ENCODE measurements at regions not wholly inside any gene's neighbourhood (a gene's known extent, or its start where the extent isn't known, plus 50 kb on each side); places are given as distances from the start of the nearest gene placed in this dataset.

DNA sequence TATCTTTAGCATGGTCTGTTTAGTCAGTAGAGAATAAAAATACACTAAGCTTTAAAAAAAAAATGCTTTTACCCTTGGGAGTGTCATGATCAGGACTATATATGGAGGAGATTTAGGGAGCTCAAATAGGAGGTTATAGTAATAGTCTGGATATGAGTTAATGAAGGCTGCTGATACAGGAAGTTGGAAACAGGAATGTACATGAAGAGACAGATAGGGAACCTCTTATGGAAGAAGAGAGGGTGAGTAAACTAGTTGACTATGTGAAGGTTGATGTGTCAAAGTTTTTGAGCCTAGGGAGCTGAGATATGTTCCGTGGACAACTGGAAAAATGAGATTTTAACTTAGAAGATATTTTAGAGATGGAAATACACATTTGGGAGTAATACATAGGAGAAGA lies 472.0 kb upstream of the FZD8 start:
- Histone ChIP-seq H3K27ac (ENCODE audit: low read depth, low read length) (no peak overlapping the region), H2BK15ac (ENCODE audit: low read length) (no peak overlapping the region), H2BK12ac (ENCODE audit: low read depth, low read length) (no peak overlapping the region), H3K4me3 (ENCODE audit: extremely low read depth in 1 of 4, insufficient read depth in 2 of 4, low read depth in 3 of 4, low read length in 4 of 4) (no peak overlapping the region), H3K23ac (ENCODE audit: insufficient read length) (no peak overlapping the region), H3K9ac (replicated peaks in 1 of 4; ENCODE audit: extremely low read depth in 1 of 4, low read depth in 3 of 4, low read length in 3 of 4) (no peak overlapping the region), H4K8ac (ENCODE audit: extremely low read depth, insufficient read depth, low read length) (no peak overlapping the region), H2AK5ac (ENCODE audit: low read depth, low read length) (no peak overlapping the region), H3K4me2 (ENCODE audit: insufficient read depth in 1 of 2, low read depth in 2 of 2, low read length in 2 of 2) (no peak overlapping the region), H4K91ac (replicated peaks; ENCODE audit: insufficient read length, low read length) (no peak overlapping the region), H2BK20ac (ENCODE audit: low read length) (no peak overlapping the region), H3K9me3 (ENCODE audit: insufficient read depth in 2 of 2, low read depth in 1 of 2, low read length in 1 of 2) (no peaks in the 10 kb centered on the region), H3K36me3 (ENCODE audit: control insufficient read depth in 2 of 4, insufficient read depth in 4 of 4, low read length in 3 of 4) (no peaks in the 10 kb centered on the region), H3K4ac (replicated peaks; ENCODE audit: insufficient read length, low read depth, low read length) (no peak overlapping the region), H2AFZ (ENCODE audit: low read length) (no peak overlapping the region), H2BK5ac (ENCODE audit: low read depth, low read length) (no peak overlapping the region), H4K5ac (ENCODE audit: insufficient read length, low read depth, low read length) (no peak overlapping the region), H3K23me2 (ENCODE audit: low read depth, low read length) (no peaks in the 10 kb centered on the region), H2BK120ac (replicated peaks; ENCODE audit: low read depth, low read length) (no peak overlapping the region), H3K14ac (ENCODE audit: insufficient read length) (no peak overlapping the region), H3K4me1 (replicated peaks in 1 of 4; ENCODE audit: control insufficient read depth in 3 of 4, insufficient read depth in 4 of 4, low read length in 3 of 4) (no peaks in the 10 kb centered on the region), H3K56ac (replicated peaks; ENCODE audit: insufficient read length, low read depth, low read length) (no peak overlapping the region), H3K79me1 (ENCODE audit: low read depth, low read length) (no peaks in the 10 kb centered on the region), H4K20me1 (replicated peaks in 1 of 2; ENCODE audit: control insufficient read depth in 1 of 2, insufficient read depth in 2 of 2, low read length in 2 of 2) (no peaks in the 10 kb centered on the region), H3K27me3 (replicated peaks in 1 of 4; ENCODE audit: control insufficient read depth in 3 of 4, extremely low read depth in 1 of 4, insufficient read depth in 3 of 4, low read length in 3 of 4) (no peaks in the 10 kb centered on the region), H3K79me2 (ENCODE audit: control insufficient read depth in 1 of 2, insufficient read depth in 2 of 2, low read length in 2 of 2) (no peaks in the 10 kb centered on the region), H3K18ac (ENCODE audit: extremely low read depth, low read length) (no peak overlapping the region)
- ChIA-PET CTCF (ENCODE audit: partially characterized antibody) (no interaction called here), POLR2A (ENCODE audit: partially characterized antibody) (no interaction called here)
- TF ChIP-seq ASH2L (IDR thresholded peaks at IDR 0.05; ENCODE audit: low read length) (no peak), YY1 (IDR thresholded peaks at IDR 0.05; ENCODE audit: low read depth, low read length) (no peak)
- 69% methylated on average over 1 of the region's 1 CpG; no CpG with 5 or more reads in 1 of the 2 experiments for WGBS, 2 experiments (ENCODE audit: extremely low coverage in 1 of 2, insufficient coverage in 1 of 2, insufficient read length in 1 of 2, insufficient replicate concordance in 2 of 2, low coverage in 1 of 2, low lambda C conversion rate in 2 of 2, missing lambda C conversion rate in 1 of 2)
- DNase-seq (ENCODE audit: low read depth in 1 of 2, low spot score in 2 of 2) (no peak), FAIRE-seq (no peak)
